ENCODE measurements at regions not wholly inside any gene's neighbourhood (a gene's known extent, or its start where the extent isn't known, plus 50 kb on each side); places are given as distances from the start of the nearest gene placed in this dataset.

DNA sequence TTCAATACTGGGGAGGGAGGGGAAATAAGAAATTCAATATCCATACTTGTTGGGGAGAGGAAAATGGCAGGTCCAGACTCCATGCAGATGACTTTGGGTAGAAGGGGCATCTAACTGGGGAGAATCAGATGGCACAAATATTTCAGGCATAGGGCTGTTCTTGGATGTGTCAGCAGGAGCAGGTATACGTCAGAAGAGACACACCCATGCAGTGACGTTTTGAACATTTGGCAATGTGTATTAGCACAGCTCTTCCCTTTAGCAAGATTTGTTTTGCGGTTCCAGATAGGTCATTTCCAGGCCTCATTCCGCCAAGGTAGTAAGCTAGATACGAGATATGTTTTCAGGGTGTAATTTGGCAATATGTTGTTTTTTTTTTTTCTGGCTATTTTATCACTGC, 187.2 kb upstream of the CDH10 start:
- no peak for DNase-seq (ENCODE audit: low spot score)

DNA sequence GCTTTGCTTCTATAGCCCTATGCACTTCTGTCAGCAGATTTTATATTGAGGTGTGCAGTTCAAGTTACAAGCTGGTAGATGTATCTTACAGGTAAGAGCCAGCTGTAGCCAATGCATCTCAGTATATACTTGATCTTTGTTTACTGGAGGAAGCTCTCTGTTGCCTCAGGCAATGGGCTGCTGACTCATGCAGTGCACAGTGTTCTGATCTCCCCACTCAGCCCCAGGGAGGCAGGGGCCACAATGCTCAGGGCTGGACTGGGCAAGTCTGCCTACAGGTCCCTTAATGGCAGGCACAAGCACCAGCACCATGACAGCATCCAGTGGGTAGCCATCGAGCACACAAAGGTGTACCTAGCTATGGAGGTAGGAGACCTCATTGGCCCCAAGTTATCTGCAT, 178.8 kb upstream of the CDH10 start:
- DNase-seq (ENCODE audit: low spot score), result no peak

DNA sequence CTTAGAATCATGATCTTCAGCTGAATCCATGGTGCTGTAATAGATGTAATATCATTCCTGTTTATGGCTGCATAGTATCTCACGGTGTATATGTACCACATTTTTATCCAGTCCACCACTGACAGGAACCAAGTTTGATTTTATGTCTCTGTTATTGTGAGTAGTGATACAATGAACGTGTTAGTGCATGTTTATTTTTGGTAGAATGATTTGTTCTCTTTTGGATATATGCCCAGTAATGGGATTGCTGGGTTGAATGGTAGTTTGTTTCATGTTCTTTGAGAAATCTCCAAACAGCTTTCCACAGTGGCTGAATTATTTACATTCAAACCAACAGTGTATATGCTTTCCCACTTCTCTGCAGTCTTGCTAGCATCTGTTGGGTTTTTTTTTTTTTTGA, 175.1 kb upstream of the CDH10 start:
- DNase-seq (ENCODE audit: low spot score), result no peak

DNA sequence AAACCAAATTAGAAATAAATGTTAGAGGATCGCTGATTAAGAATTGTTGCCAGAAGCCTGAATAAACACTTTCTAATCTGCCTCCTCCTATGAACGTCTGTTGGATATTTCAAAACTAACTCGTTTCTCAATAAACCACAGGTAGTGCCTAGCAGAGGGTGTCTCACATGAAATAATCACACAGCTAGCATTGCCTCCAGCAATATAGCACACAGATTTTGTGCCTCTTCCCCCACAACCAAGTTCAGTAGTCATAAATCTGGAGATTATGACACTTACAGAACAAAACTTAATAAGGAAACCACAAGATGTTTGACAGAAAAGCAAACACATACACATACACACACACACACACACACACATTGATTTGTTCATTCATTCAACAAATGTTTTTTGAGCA, 173.2 kb upstream of the CDH10 start:
- DNase-seq (ENCODE audit: low spot score), result no peak

DNA sequence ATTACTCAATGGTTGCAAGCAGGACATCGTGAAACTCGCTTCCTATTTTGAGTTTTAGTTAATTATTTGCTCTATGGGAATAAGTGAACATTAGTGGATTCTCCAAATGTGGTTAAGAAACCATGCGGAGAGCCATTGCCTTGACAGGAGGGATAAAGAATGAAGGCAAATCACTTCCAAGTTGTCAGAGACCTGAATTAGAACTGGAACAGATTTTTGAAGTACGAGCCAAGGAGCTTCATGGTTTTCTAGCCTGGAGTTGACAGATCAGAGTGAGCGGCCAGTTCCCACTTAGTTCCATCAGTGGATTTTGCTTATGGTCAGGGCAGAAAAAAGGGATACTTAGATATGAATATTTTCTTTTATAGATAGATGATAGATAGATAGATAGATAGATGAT, 171.4 kb upstream of the CDH10 start:
- DNase-seq (ENCODE audit: low spot score), result no peak

DNA sequence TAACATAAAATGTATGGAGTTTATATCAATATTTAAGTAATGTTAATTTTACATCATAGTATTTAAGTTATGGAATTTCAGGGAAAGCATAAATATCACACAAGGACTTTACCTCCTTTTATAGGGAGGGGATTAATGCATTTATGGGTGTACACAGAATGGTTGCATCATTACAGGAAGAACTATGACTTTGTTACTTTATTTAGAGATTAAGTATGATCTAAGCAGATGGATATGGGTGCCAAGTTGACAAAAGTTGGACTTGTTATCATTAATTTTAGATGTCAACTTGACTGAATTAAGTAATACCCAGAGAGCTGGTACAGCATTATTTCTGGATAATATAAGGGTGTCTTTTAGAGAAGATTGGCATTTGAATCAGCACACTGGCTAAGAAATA, 160.5 kb upstream of the CDH10 start:
- no peak for DNase-seq (ENCODE audit: low spot score)

DNA sequence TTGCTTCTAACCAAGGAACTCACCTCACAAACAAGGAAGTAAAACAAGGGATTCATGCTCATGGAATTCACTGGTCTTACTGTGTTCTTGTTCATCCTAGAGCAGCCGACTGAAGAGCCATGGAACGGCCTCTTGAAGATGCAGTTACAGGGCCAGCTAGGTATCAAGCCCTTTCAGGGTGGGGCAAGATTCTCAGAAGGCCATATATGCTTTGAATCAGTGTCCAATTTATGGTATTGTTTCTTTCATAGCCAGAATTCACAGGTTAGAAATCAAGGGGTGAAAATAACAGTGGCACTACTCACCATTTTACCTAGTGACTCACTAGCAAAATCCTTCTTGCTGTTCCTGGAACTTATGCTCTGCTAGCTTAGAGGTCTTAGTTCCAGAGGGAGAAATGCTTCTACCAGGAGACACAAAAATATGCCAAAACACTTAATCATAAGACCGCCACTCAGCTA, 159.5 kb upstream of the CDH10 start:
- DNase-seq (ENCODE audit: low spot score), result peak; percentile 12

DNA sequence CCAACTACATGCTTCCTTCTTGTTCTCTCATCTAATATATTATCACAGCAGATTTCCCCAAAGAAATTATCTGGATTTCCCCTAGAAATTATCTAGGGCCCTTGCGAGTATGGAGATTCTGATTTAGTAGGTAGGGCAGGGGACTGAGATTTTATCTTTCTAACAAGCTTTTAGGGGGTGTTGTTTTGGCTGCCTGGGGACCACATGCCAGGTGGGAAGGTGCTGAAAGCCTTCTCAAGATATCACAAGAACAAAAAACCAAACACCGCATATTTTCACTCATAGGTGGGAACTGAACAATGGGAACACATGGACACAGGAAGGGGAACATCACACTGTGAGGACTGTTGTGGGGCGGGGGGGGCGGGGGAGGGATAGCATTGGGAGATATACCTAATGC, 146.5 kb upstream of the CDH10 start:
- DNase-seq (ENCODE audit: low spot score), result no peak

DNA sequence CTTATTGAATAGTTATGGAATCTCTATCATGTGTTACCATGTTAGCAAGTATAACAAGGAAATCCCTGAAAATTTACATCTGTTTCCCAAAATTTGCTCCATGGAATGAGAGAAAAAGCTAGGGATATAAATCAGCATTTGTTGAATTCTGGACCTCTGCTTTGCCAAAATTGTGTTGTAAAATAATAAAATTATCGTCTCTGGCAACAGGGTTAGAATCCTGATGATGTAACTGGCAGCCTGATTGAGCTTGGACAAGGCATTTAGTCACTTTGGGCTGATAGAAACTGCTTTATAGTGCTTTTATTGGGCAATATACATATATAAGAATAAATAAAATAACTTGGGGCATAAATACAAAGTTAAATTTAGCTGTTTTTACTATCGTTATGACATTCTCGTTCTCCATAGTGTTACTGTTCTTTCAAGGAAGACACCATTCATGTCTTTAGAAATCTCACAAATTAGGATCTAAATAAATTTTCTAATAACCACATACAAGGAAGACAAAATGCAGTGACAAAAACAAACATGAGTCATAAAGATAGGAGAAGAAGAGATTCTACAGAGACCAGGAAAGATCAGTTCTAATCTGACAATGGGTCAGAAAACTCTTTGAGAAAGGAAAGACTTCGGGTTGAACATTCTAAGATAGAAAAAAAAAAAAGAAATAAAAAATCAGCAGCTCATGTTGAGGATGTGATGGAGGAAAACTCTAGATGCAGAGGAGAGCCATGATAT, 145.0 kb upstream of the CDH10 start:
- DNase-seq (ENCODE audit: low spot score), result peak; percentile 26

DNA sequence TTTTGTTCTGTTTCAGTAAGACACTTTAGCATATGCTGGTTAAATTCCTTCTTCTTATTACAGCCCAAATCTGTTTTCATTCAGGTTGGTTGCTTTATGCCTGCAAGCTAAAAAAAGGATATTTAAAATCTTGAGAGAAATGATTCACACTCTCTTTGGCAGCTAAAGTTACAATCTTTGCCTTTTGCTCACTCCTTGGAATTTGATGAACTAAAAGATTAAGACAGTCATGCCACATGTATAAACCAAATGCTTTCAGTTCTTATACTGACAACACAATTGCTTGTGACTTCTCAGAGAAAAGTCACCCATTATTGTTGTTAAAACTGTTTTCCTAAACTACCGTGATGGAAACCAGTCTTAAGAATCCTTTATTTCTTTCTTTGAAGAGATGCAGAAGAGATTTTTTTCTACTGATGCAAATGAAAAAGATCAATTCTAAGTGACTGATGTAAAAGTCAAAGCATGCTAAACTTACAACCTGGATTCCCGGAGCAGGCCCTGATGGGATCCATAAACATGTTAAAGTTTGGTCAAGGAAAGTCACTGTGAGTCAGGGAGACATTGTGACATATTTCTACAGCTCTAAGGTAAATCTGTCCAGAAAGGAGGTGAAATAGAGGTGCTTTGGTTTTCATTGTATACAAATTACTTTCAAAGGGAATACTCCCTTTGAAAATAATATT, 144.2 kb upstream of the CDH10 start:
- DNase-seq (ENCODE audit: low spot score), result peak; percentile 53

DNA sequence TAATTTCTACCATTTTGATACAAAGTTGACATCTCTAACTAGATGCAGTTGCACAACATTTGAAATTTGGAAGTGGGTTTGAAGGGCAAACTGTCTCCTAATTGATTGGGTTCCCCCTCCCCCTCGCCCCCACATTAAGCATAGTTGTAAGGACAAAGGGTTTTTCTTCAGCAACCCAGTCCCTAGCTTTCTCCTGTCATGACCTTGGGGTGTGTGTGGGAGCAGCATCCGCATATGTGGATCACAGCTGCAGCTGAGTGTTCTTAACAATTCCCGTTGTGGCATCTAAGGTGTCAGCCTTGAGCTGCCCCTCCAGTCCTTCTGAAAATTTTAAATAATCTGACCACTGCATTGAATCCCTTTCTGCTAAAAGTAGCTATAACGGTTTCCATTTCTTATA, 141.3 kb upstream of the CDH10 start:
- DNase-seq (ENCODE audit: low spot score), result no peak

DNA sequence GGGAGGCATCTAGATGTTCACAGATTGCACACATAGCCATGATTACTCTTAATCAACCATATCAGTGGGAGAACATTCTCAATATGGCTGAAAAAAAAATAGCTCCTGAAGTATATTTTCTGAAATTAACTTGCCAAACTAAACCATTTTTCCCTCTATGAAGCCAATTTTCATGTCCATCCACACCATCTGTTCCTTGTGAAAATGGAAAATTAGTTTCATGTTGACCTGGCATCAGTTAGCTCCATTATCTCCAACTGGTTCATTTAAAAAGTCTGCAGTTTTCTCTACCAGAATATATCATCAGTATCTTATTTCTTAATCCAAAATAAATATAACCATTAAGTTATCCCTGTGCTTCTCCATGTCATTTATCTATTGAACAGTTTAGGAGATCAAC, 138.8 kb upstream of the CDH10 start:
- DNase-seq (ENCODE audit: low spot score), result no peak

DNA sequence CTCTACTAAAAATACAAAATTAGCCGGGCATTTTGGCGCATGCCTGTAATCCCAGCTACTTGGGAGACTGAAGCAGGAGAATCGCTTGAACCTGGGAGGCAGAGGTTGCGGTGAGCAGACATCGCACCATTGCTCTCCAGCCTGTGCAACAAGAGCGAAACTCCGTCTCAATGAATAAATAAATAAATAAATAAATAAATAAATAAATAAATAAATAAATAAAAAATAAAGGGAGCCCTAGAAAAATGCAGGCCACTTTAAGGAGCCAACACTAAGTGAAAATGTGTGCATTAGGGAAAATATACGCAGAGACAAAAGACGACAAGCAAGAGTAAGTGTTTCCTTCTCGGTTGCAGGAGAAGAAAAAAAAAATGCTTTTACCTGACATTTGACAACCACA, 132.6 kb upstream of the CDH10 start:
- no peak for DNase-seq (ENCODE audit: low spot score)

DNA sequence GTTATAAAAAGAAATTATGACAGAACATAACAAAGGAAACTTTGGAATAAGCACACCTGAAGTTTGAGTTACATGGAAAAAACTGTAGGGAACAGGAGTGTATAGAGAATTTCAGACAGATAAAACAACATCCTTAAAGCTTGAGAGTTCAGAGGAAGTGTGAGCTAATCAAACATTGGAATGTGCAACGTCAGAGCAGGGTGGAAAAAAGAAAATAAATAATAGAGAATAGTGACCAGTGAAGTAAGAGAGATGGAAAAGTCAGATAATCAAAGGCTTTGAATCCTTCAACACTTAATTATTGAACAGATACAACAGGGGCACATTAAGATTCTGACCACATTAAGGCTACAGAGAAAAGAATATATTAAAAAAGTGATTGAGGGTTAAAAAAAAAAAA, 128.5 kb upstream of the CDH10 start:
- DNase-seq (ENCODE audit: low spot score), result peak; percentile 53

DNA sequence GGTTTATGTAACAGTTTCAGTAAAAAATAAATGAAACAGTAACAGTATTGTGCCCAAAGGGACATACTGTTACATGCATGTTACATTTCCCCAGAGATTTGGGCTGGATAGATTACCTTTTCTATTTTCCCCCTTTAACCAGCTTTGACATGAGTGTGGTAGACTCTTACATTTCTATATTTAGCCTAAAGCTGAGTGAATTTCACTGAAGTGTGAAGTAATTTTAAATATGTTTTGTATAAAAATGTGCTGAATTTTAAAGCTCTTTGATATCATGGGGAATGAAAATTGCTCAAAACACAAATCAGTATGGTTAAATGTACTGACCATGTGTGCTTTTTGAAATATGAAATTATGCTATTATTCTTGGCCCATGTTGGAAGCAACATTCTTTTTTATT, 122.3 kb upstream of the CDH10 start:
- no peak for DNase-seq (ENCODE audit: low spot score)

DNA sequence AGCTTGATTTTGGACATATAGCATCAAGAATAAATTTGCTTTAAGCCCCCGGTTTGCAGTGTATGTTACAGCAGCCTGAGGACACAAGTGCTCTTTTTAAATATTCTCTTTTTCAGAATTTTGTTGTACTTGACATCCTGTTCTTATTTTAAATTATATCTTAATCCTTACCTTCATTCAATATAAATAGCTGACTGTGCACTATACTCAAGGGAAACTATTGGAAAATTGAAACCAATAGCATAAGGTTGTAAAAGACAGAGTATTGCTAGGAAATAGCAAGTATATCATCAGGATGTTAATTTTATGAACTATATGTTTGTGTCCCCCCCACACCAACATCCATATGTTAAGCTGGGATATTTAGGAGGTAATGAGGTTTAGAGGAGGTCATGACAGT, 120.4 kb upstream of the CDH10 start:
- no peak for DNase-seq (ENCODE audit: low spot score)

DNA sequence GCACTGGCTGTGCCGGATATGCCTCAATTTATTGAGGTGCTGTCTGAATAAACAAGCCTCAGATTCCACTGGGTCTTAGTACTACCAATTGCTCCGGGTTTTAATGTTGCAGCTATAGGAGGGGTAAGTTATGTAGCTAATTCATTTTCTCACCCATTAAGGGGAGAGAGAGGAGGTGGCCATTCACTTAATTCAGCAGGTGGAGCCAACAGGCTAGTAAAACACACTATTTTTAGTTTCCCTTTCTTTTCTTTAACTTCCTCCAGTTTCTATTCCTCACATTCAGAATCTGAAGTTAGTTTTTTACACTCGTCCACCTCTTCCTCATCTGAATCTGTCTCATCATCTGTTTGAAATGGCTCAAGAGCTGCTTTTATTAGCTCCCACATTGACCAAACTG, 105.6 kb upstream of the CDH10 start:
- no peak for DNase-seq (ENCODE audit: low spot score)

DNA sequence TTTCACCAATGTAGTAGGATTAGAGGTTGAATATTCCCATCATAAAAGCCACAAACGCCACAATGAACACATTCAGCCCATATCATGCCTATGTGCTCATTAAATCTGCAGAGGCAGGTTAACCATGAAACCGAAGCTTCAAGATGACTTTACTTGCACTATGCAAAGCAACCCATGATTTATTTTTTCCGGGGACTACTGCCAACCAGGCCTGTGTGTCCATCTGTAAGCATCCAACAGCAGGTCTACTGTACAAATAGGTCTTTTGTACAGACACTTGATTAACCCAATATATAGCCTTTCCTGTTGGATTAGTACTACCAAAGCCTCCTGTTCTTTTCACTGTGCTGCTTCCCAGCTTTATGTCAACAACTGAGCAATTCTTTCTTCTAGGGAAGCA, 104.9 kb upstream of the CDH10 start:
- DNase-seq (ENCODE audit: low spot score), result no peak

DNA sequence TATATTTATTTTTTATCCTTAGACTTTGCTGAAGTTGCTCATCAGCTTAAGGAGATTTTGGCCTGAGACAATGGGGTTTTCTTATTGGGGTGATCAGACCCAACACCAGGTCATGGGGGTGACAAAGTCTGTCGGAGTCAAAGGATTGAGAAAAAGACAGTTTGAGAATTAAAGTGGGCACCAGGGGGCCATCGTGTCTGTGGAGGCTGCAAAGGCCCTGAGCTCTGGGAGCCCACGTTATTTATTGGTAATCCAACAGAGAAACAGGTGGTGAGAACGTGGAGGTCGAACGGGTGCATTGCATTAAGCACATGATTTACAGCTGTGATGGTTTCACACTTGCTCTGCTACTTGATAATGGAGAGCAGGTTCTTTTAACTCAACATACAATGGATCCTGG, 102.5 kb upstream of the CDH10 start:
- no peak for DNase-seq (ENCODE audit: low spot score)

DNA sequence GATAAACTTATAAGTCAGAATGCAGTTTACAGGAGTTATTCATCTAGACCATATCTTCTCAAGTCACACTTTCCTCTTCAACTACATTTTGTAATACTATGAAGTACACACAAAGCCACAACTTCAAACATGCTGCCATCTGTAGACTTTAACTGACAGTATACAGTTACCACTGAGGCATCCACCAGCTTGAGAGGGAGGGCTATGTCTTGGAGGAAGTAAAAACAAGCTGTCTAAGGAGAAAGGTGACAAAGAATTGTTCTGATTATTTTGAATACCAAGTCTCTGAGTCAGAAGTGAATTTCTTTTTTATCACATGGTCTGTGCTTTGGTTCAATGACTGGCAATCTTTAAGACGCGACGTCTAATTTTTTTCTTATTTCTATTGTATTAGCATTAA, 97.6 kb upstream of the CDH10 start:
- DNase-seq (ENCODE audit: low spot score), result peak; percentile 13

DNA sequence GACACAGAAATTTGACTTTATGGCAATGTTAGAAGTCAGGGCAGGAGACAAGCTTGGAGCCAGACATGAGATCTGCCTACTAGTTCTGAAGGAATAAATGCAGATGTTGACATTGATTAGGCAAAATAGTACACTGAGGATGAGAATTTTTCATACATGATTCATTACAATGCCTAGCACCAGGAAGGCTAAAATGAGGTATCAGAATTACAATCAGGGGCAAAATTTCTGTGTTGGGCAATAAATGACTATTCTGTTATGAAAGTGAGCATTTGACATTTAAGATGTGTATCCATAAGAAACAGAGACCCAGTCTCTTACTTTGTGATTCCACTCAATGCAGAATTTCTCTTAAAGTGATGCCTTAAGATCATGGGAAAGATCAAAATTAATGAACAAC, 92.4 kb upstream of the CDH10 start:
- DNase-seq (ENCODE audit: low spot score), result peak; percentile 16

DNA sequence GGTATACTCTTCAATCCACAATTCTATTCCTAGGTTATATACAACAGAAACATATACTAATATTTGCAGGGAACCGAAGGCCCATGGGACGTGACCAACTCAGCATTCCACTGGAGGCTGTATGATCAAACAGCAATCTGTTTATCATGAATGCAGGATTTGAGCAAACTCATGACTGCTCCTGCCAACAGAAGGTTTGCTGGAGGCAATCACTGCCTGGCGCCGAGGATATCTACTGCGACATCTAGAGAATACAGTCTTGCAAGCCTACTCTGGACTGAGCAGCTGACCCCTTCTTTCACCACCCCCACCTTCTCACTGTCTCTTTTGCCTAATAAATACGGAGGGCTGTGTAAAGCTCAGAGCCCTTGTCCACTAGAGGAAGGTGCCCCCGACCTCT, 90.5 kb upstream of the CDH10 start:
- no peak for DNase-seq (ENCODE audit: low spot score)

DNA sequence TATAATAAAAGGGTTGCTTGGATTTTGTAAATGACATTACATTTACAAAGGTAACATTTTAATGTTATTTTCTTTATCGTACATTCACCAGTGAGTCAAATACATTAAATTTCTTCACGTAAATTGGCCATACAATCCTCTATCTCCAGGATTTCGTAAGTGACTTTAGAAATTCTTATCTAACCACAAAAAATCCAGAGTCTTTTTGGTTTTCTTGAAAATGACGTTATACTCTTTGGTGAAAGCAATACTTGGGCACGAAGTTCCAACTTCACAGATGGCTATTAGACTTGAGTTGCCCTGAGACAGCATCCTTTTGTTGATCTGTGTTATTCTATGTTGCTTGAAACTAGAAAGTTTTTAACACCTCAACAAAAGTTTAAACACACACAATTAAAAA, 87.4 kb upstream of the CDH10 start:
- peak; percentile 5 for DNase-seq (ENCODE audit: low spot score)

DNA sequence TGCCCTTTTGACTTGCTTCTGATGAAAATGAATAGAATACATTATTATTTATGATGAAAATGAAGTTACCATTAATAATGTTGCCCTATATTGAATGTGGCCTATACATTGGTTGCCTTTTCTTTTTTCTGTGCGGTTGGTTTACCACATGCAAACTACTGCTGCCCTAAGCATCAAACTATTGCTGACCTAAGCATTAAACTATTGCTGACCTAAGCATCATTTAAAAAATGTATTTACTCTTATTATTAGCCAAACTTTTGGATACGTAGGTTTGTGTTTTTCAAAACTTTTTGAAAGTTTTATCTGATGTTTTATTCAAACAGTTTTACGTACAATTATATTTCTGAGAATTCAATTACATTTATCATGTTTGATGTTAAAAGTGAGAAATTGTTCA, 76.0 kb upstream of the CDH10 start:
- no peak for DNase-seq (ENCODE audit: low spot score)

Measured in GM03348 (cell line).